Vagina (tissue), 2 donors: ENCODE measurements at regions not wholly inside any gene's neighbourhood (a gene's known extent, or its start where the extent isn't known, plus 50 kb on each side); places are given as distances from the start of the nearest gene placed in this dataset.
A peak's percentile ranks its signal among the peaks of the same experiment; 100 is the strongest.

Experiments
- CTCF ChIP-seq, 3 experiments: fragments of 450-650 bp in 2 of 3; fragments of 200-600 bp in 1 of 3; sonication (generic) in 1 of 3; IDR thresholded peaks; one replicate each; pipeline ENCODE4 v1.5.1; 2017 to 2019; ENCODE audit warnings: antibody characterized with exemption in 3 of 3, mild to moderate bottlenecking in 2 of 3, moderate library complexity in 2 of 3
- POLR2A ChIP-seq, 2 donors: fragments of 450-650 bp; IDR thresholded peaks; one replicate each; pipeline ENCODE4 v1.6.1; 2017; ENCODE audit warnings: antibody characterized with exemption in 2 of 2, mild to moderate bottlenecking in 2 of 2, moderate library complexity in 2 of 2
- POLR2AphosphoS5 ChIP-seq, 2 donors: sonication (generic); formaldehyde crosslinking; IDR thresholded peaks; one replicate each; pipeline ENCODE4 v1.9.0; 2017; ENCODE audit warnings: antibody characterized with exemption in 2 of 2, mild to moderate bottlenecking in 2 of 2, low read depth in 1 of 2; ENCODE audit not compliant: insufficient read depth in 1 of 2

- TF ChIP-seq CTCF (IDR thresholded peaks at IDR 0.05) (no peak), POLR2A (IDR thresholded peaks at IDR 0.05) (no peak), POLR2AphosphoS5 (IDR thresholded peaks at IDR 0.05; ENCODE audit: insufficient read depth in 1 of 2, low read depth in 1 of 2) (peak; percentile 24 to 99)
These were observed 148.0 kb upstream of the TBL1XR1 start for GRCh38 chr3:177345049-177345972.
